ENCODE measurements at regions not wholly inside any gene's neighbourhood (a gene's known extent, or its start where the extent isn't known, plus 50 kb on each side); places are given as distances from the start of the nearest gene placed in this dataset.

GRCh38 chr5:135631391-135631790, 52.6 kb upstream of the CXCL14 start:
- no peak for TF ChIP-seq CTCF (IDR thresholded peaks at IDR 0.05 in 2 of 3, conservative IDR thresholded peaks at IDR 0.05 in 1 of 3; ENCODE audit: control insufficient read depth in 2 of 3, extremely low read depth in 1 of 3, insufficient read depth in 1 of 3, low read depth in 3 of 3, low read length in 3 of 3)
- TF ChIP-seq, protein P1, sequence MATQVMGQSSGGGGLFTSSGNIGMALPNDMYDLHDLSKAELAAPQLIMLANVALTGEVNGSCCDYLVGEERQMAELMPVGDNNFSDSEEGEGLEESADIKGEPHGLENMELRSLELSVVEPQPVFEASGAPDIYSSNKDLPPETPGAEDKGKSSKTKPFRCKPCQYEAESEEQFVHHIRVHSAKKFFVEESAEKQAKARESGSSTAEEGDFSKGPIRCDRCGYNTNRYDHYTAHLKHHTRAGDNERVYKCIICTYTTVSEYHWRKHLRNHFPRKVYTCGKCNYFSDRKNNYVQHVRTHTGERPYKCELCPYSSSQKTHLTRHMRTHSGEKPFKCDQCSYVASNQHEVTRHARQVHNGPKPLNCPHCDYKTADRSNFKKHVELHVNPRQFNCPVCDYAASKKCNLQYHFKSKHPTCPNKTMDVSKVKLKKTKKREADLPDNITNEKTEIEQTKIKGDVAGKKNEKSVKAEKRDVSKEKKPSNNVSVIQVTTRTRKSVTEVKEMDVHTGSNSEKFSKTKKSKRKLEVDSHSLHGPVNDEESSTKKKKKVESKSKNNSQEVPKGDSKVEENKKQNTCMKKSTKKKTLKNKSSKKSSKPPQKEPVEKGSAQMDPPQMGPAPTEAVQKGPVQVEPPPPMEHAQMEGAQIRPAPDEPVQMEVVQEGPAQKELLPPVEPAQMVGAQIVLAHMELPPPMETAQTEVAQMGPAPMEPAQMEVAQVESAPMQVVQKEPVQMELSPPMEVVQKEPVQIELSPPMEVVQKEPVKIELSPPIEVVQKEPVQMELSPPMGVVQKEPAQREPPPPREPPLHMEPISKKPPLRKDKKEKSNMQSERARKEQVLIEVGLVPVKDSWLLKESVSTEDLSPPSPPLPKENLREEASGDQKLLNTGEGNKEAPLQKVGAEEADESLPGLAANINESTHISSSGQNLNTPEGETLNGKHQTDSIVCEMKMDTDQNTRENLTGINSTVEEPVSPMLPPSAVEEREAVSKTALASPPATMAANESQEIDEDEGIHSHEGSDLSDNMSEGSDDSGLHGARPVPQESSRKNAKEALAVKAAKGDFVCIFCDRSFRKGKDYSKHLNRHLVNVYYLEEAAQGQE (IDR thresholded peaks at IDR 0.05; ENCODE audit: low read depth, low read length) = no peak
- no peak for TF ChIP-seq RCOR1 (conservative IDR thresholded peaks at IDR 0.05; ENCODE audit: low read depth, low read length)
- no peak for TF ChIP-seq SRF (IDR thresholded peaks at IDR 0.05; ENCODE audit: low read depth in 2 of 2, low read length in 2 of 2)
- TF ChIP-seq EGR1 (IDR thresholded peaks at IDR 0.05; ENCODE audit: borderline replicate concordance in 1 of 2, low read depth in 2 of 2, low read length in 2 of 2) = no peak
- no peak for TF ChIP-seq TAF1 (IDR thresholded peaks at IDR 0.05; ENCODE audit: borderline replicate concordance, low read depth, low read length)
- TF ChIP-seq CEBPB (IDR thresholded peaks at IDR 0.05; ENCODE audit: borderline replicate concordance in 1 of 2, low read depth in 2 of 2, low read length in 2 of 2) = no peak
- no peak for TF ChIP-seq SIN3A (IDR thresholded peaks at IDR 0.05; ENCODE audit: low read depth, low read length)
- no peak for TF ChIP-seq SP1 (IDR thresholded peaks at IDR 0.05; ENCODE audit: low read depth, low read length)
- TF ChIP-seq RAD21 (IDR thresholded peaks at IDR 0.05; ENCODE audit: insufficient read depth, low read depth, low read length) = no peak
- TF ChIP-seq POLR2AphosphoS5 (IDR thresholded peaks at IDR 0.05; ENCODE audit: low read length) = no peak
- no peak for TF ChIP-seq GABPA (IDR thresholded peaks at IDR 0.05; ENCODE audit: low read depth)
- no peak for TF ChIP-seq JUND (IDR thresholded peaks at IDR 0.05; ENCODE audit: low read depth, low read length)
- no peak for TF ChIP-seq POLR2A (IDR thresholded peaks at IDR 0.05; ENCODE audit: low read depth, low read length)

Measured in GM12878 (cell line).